A673 (cell line): ENCODE measurements at regions not wholly inside any gene's neighbourhood (a gene's known extent, or its start where the extent isn't known, plus 50 kb on each side); places are given as distances from the start of the nearest gene placed in this dataset.

Experiments
- EZH2 ChIP-seq: fragments of 200-600 bp; sonication (generic); IDR thresholded peaks from 2 replicates; pipeline ENCODE4 v1.6.1; 2017; ENCODE audit warnings: borderline replicate concordance, low read depth, mild to moderate bottlenecking, mixed read lengths, antibody characterized with exemption, low read length; ENCODE audit not compliant: poor library complexity, severe bottlenecking
- TF ChIP-seq, protein P1 (sequence below): fragments of 300-800, 200-600 bp; sonication (generic); conservative IDR thresholded peaks from 2 replicates; pipeline ENCODE4 v1.5.1; 2017; ENCODE audit warnings: low read depth, mild to moderate bottlenecking, antibody characterized with exemption, low read length, moderate library complexity, mixed read lengths

DNA sequence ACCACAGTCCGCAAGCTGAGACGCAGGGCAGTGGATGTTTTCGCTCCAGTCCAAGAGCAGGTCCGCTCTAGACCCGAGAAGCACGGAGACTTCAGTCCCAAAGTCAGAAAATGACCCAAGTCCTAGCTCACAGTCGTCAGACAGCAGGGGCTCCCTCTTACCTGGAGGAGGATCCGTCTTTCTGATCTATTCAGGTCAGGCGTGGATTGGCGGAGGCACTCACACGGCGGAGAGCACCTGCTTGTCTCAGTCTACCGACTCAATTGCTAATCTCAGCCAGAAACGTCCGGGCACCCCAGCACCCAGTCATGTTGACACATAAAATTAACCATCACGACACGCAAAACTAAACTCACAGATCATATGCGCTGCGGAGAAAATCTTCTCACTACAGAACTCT is 285.3 kb upstream of the CDH4 start:
- TF ChIP-seq, protein P1, sequence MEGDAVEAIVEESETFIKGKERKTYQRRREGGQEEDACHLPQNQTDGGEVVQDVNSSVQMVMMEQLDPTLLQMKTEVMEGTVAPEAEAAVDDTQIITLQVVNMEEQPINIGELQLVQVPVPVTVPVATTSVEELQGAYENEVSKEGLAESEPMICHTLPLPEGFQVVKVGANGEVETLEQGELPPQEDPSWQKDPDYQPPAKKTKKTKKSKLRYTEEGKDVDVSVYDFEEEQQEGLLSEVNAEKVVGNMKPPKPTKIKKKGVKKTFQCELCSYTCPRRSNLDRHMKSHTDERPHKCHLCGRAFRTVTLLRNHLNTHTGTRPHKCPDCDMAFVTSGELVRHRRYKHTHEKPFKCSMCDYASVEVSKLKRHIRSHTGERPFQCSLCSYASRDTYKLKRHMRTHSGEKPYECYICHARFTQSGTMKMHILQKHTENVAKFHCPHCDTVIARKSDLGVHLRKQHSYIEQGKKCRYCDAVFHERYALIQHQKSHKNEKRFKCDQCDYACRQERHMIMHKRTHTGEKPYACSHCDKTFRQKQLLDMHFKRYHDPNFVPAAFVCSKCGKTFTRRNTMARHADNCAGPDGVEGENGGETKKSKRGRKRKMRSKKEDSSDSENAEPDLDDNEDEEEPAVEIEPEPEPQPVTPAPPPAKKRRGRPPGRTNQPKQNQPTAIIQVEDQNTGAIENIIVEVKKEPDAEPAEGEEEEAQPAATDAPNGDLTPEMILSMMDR: no peak
- no peak for TF ChIP-seq EZH2
